Stimulated activated CD4-positive, alpha-beta T cell treated with anti-CD3 and anti-CD28 coated beads, Interleukin-2, amount 100 ng/mL, for 48 hours (primary cell): ENCODE measurements at regions not wholly inside any gene's neighbourhood (a gene's known extent, or its start where the extent isn't known, plus 50 kb on each side); places are given as distances from the start of the nearest gene placed in this dataset.
"Not testable (repeated sequence)": the region's sequence is repeated elsewhere in the genome, so short reads cannot be mapped to it uniquely, and the experiment has no call there.

Experiments used
- DNase-seq, 2 donors: peaks; one replicate each; pipeline ENCODE4 v3.0.0-alpha.2; 2020

GRCh38 chr4:3936184-3936583, 170.0 kb downstream of the ADRA2C start:
- no peak for DNase-seq

- DNase-seq = not testable (repeated sequence)
Observed at GRCh38 chr4:3937849-3938562, 171.8 kb downstream of the ADRA2C start.

- DNase-seq = not testable (repeated sequence)
Observed at GRCh38 chr4:3938676-3939075, 172.5 kb downstream of the ADRA2C start.

GRCh38 chr4:3939954-3940591, 173.9 kb downstream of the ADRA2C start:
- DNase-seq = not testable (repeated sequence)

- DNase-seq = not testable (repeated sequence)
Observed at GRCh38 chr4:3941735-3942522, 175.7 kb downstream of the ADRA2C start.

GRCh38 chr4:3942569-3942971, 176.4 kb downstream of the ADRA2C start:
- peak; percentile 33 to 53 for DNase-seq

GRCh38 chr4:3943051-3943450, 176.9 kb downstream of the ADRA2C start:
- DNase-seq = not testable (repeated sequence)

GRCh38 chr4:3945511-3946290, 179.5 kb downstream of the ADRA2C start:
- DNase-seq = no peak

GRCh38 chr4:3946553-3946952, 180.4 kb downstream of the ADRA2C start:
- DNase-seq = not testable (repeated sequence)

- DNase-seq = not testable (repeated sequence)
Observed at GRCh38 chr4:3947761-3948160, 181.6 kb downstream of the ADRA2C start.

- DNase-seq = not testable (repeated sequence)
Observed at GRCh38 chr4:3948210-3948609, 182.0 kb downstream of the ADRA2C start.

GRCh38 chr4:3949916-3950315, 183.7 kb downstream of the ADRA2C start:
- not testable (repeated sequence) for DNase-seq

GRCh38 chr4:3952443-3953139, 186.4 kb downstream of the ADRA2C start:
- DNase-seq = not testable (repeated sequence)

- DNase-seq = not testable (repeated sequence)
Observed at GRCh38 chr4:3953140-3953489, 186.9 kb downstream of the ADRA2C start.

- peak; percentile 57 to 59 for DNase-seq
Observed at GRCh38 chr4:3954540-3955320, 188.5 kb downstream of the ADRA2C start.

- DNase-seq = peak; percentile 97 to 98
Observed at GRCh38 chr4:3955321-3956164, 189.4 kb downstream of the ADRA2C start.

GRCh38 chr4:3956165-3956867, 190.1 kb downstream of the ADRA2C start:
- DNase-seq = not testable (repeated sequence)

GRCh38 chr4:3961091-3961672, 195.0 kb downstream of the ADRA2C start:
- not testable (repeated sequence) for DNase-seq

GRCh38 chr4:3964572-3965278, 198.5 kb downstream of the ADRA2C start:
- DNase-seq = not testable (repeated sequence)
